Osteocyte (in vitro differentiated cells): ENCODE measurements at regions not wholly inside any gene's neighbourhood (a gene's known extent, or its start where the extent isn't known, plus 50 kb on each side); places are given as distances from the start of the nearest gene placed in this dataset.

Experiments
- DNase-seq: peaks from one replicate; pipeline ENCODE4 v3.0.0; 2021; ENCODE audit warnings: mixed read lengths; ENCODE audit not compliant: unreplicated experiment; ENCODE audit errors: extremely low spot score
- H3K27ac Mint-ChIP-seq: one replicate; pipeline ENCODE4 v1.8.0; 2021; ENCODE audit warnings: mild to moderate bottlenecking, mixed read lengths; ENCODE audit not compliant: unreplicated experiment
- H3K27me3 Mint-ChIP-seq: one replicate; pipeline ENCODE4 v1.8.0; 2021; ENCODE audit warnings: mixed read lengths; ENCODE audit not compliant: unreplicated experiment
- H3K36me3 Mint-ChIP-seq: one replicate; pipeline ENCODE4 v1.8.0; 2021; ENCODE audit warnings: mixed read lengths; ENCODE audit not compliant: unreplicated experiment
- H3K4me1 Mint-ChIP-seq: one replicate; pipeline ENCODE4 v1.8.0; 2021; ENCODE audit warnings: mixed read lengths; ENCODE audit not compliant: unreplicated experiment
- H3K4me3 Mint-ChIP-seq: one replicate; pipeline ENCODE4 v1.8.0; 2021; ENCODE audit warnings: mild to moderate bottlenecking, moderate library complexity, mixed read lengths; ENCODE audit not compliant: unreplicated experiment
- H3K9me3 Mint-ChIP-seq: one replicate; pipeline ENCODE4 v1.8.0; 2021; ENCODE audit warnings: mixed read lengths; ENCODE audit not compliant: unreplicated experiment
- CTCF ChIP-seq: fragments of 200-600 bp; sonication (generic); IDR thresholded peaks from 2 replicates; pipeline ENCODE4 v1.5.0; 2021; ENCODE audit warnings: antibody characterized with exemption, mild to moderate bottlenecking, moderate library complexity

- H3K4me1 Mint-ChIP-seq = peaks cover 3% of the 10 kb centered on the region
- H3K27me3 Mint-ChIP-seq = peaks cover 4% of the 10 kb centered on the region
- no peaks in the 10 kb centered on the region for H3K36me3 Mint-ChIP-seq
- H3K27ac Mint-ChIP-seq = no peak overlapping the region
- TF ChIP-seq CTCF = no peak
- H3K9me3 Mint-ChIP-seq = no peaks in the 10 kb centered on the region
- H3K4me3 Mint-ChIP-seq = no peak overlapping the region
- DNase-seq = no peak
These were observed 561.3 kb downstream of the C12orf50 start for GRCh38 chr12:87467936-87468335.

GRCh38 chr12:87464565-87464964 is 564.6 kb downstream of the C12orf50 start:
- no peaks in the 10 kb centered on the region for H3K4me1 Mint-ChIP-seq
- no peaks in the 10 kb centered on the region for H3K9me3 Mint-ChIP-seq
- no peak for TF ChIP-seq CTCF
- H3K27me3 Mint-ChIP-seq = peaks cover 4% of the 10 kb centered on the region
- H3K4me3 Mint-ChIP-seq = no peak overlapping the region
- H3K27ac Mint-ChIP-seq = no peak overlapping the region
- no peak for DNase-seq
- H3K36me3 Mint-ChIP-seq = no peaks in the 10 kb centered on the region

- Mint-ChIP-seq H3K27me3 (no peaks in the 10 kb centered on the region), H3K27ac (no peak overlapping the region)
These were observed 585.2 kb downstream of the C12orf50 start for GRCh38 chr12:87444039-87444438.

GRCh38 chr12:87441511-87441910 is 587.7 kb downstream of the C12orf50 start:
- Mint-ChIP-seq H3K27ac (no peak overlapping the region), H3K9me3 (peaks cover 3% of the 10 kb centered on the region), H3K27me3 (no peaks in the 10 kb centered on the region), H3K36me3 (no peaks in the 10 kb centered on the region), H3K4me1 (peaks cover 20% of the 10 kb centered on the region), H3K4me3 (no peak overlapping the region)
- TF ChIP-seq CTCF = no peak
- DNase-seq = no peak

More at GRCh38 chr12:87444039-87444438, 585.2 kb downstream of the C12orf50 start:
- no peaks in the 10 kb centered on the region for H3K9me3 Mint-ChIP-seq
- no peaks in the 10 kb centered on the region for H3K36me3 Mint-ChIP-seq
- no peak for TF ChIP-seq CTCF
- DNase-seq = no peak
- peaks cover 14% of the 10 kb centered on the region for H3K4me1 Mint-ChIP-seq
- H3K4me3 Mint-ChIP-seq = no peak overlapping the region

- Mint-ChIP-seq H3K27ac (peak overlapping the region; percentile 71), H3K27me3 (no peaks in the 10 kb centered on the region), H3K36me3 (no peaks in the 10 kb centered on the region), H3K9me3 (peaks cover 15% of the 10 kb centered on the region), H3K4me3 (no peak overlapping the region), H3K4me1 (peaks cover 20% of the 10 kb centered on the region)
- DNase-seq = no peak
- no peak for TF ChIP-seq CTCF
These were observed 589.0 kb downstream of the C12orf50 start for GRCh38 chr12:87439990-87440827.
